ENCODE measurements at regions not wholly inside any gene's neighbourhood (a gene's known extent, or its start where the extent isn't known, plus 50 kb on each side); places are given as distances from the start of the nearest gene placed in this dataset.

DNA sequence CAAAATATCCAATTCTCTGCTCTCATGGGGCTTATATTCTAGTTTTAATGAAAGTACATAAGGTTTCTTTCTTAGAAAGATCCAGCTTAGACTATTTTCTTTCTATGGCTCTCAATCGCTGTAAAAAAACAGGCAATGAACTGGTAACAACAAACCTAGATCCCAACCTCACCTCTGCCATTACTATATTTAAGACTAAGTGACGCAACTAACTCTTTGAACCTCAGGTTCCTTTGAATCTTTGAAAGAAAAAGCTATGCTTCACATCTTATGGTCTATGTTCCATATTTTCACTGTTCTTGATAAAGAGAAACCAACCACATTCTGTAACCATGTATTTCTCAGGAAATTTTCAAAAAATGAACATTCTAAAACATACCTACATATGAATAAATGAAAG, 88.5 kb downstream of the ELAPOR2 start:
- intact Hi-C loops (cut with micrococcal nuclease), result no loop called here
- H3K4me1 Mint-ChIP-seq, result no peaks in the 10 kb centered on the region

DNA sequence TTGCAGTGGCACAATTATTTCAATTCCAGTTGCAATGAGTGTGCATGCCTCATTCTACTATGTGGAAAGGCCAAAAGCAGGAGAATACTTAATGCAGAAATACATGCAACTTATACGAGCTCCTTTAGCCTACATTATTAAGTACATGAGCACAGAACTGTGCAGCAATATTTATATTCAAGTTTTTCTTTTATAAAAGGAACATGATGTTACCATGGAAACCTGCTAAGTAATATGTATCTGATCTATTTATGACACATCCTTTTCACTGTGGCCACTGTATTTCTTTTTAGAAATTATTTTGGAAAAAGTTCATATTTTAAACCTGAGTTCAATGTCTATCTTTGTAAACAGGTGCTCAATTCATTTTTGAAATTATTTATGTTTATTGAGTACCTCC, 88.9 kb downstream of the ELAPOR2 start:
- TF ChIP-seq, protein P1, sequence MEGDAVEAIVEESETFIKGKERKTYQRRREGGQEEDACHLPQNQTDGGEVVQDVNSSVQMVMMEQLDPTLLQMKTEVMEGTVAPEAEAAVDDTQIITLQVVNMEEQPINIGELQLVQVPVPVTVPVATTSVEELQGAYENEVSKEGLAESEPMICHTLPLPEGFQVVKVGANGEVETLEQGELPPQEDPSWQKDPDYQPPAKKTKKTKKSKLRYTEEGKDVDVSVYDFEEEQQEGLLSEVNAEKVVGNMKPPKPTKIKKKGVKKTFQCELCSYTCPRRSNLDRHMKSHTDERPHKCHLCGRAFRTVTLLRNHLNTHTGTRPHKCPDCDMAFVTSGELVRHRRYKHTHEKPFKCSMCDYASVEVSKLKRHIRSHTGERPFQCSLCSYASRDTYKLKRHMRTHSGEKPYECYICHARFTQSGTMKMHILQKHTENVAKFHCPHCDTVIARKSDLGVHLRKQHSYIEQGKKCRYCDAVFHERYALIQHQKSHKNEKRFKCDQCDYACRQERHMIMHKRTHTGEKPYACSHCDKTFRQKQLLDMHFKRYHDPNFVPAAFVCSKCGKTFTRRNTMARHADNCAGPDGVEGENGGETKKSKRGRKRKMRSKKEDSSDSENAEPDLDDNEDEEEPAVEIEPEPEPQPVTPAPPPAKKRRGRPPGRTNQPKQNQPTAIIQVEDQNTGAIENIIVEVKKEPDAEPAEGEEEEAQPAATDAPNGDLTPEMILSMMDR (IDR thresholded peaks at IDR 0.05), result no peak
- Mint-ChIP-seq H3K9me3 (peaks cover 0 to 6% (median 0%) of the 10 kb centered on the region in 7 donors), H3K4me1 (no peaks in the 10 kb centered on the region), H3K4me3 (no peak overlapping the region), H3K36me3 (no peaks in the 10 kb centered on the region), H3K27ac (no peak overlapping the region), H3K27me3 (ENCODE audit: low read depth in 3 of 3) (peaks cover 0 to 2% (median 0%) of the 10 kb centered on the region in 3 donors)
- no peaks in the 10 kb centered on the region for H3K27me3 ChIP-seq (ENCODE audit: control insufficient read depth in 2 of 2, insufficient read depth in 2 of 2, low read length in 2 of 2)
- DNase-seq, result no peak
- H3K79me2 ChIP-seq (ENCODE audit: insufficient read depth, low read length), result no peaks in the 10 kb centered on the region
- H3K36me3 ChIP-seq (replicated peaks in 1 of 2; ENCODE audit: control insufficient read depth in 1 of 2, insufficient read depth in 2 of 2, low read length in 2 of 2), result no peaks in the 10 kb centered on the region
- H3K4me2 ChIP-seq (replicated peaks; ENCODE audit: extremely low read depth, low read length, poor library complexity, severe bottlenecking), result no peak overlapping the region
- no peak overlapping the region for H3K27ac ChIP-seq (ENCODE audit: low read depth in 1 of 2, low read length in 2 of 2)
- no peak overlapping the region for H3K4me3 ChIP-seq (replicated peaks in 1 of 3; ENCODE audit: low read depth in 2 of 3, low read length in 3 of 3)
- H3K9me3 ChIP-seq (replicated peaks in 1 of 2; ENCODE audit: control insufficient read depth in 1 of 2, insufficient read depth in 1 of 2, low read length in 2 of 2), result no peaks in the 10 kb centered on the region
- H2AFZ ChIP-seq (ENCODE audit: insufficient read depth, low read depth, low read length, poor library complexity, severe bottlenecking), result no peak overlapping the region
- H4K20me1 ChIP-seq (ENCODE audit: insufficient read depth, low read length), result no peaks in the 10 kb centered on the region
- H3K4me1 ChIP-seq (ENCODE audit: control insufficient read depth in 1 of 2, insufficient read depth in 2 of 2, low read length in 2 of 2), result no peaks in the 10 kb centered on the region
- intact Hi-C loops (cut with micrococcal nuclease), result no loop called here
- WGBS (ENCODE audit: insufficient coverage), result no CpG with 5 or more reads among the region's 1 CpG
- no peak overlapping the region for H3K9ac ChIP-seq (ENCODE audit: insufficient read depth, low read length, poor library complexity, severe bottlenecking)

More for the DNA sequence above, 88.5 kb downstream of the ELAPOR2 start:
- H3K9me3 ChIP-seq (replicated peaks in 1 of 2; ENCODE audit: control insufficient read depth in 1 of 2, insufficient read depth in 1 of 2, low read length in 2 of 2), result no peaks in the 10 kb centered on the region
- no peak overlapping the region for H3K4me3 ChIP-seq (replicated peaks in 1 of 3; ENCODE audit: low read depth in 2 of 3, low read length in 3 of 3)
- H3K36me3 Mint-ChIP-seq, result no peaks in the 10 kb centered on the region
- H4K20me1 ChIP-seq (ENCODE audit: insufficient read depth, low read length), result no peaks in the 10 kb centered on the region
- TF ChIP-seq, protein P1 (IDR thresholded peaks at IDR 0.05), result no peak
- no peak overlapping the region for H3K27ac Mint-ChIP-seq
- H3K4me1 ChIP-seq (ENCODE audit: control insufficient read depth in 1 of 2, insufficient read depth in 2 of 2, low read length in 2 of 2), result no peaks in the 10 kb centered on the region
- WGBS (ENCODE audit: insufficient coverage), result 100% methylated on average over 1 of the region's 2 CpGs
- no peaks in the 10 kb centered on the region for H3K36me3 ChIP-seq (replicated peaks in 1 of 2; ENCODE audit: control insufficient read depth in 1 of 2, insufficient read depth in 2 of 2, low read length in 2 of 2)
- no peaks in the 10 kb centered on the region for H3K79me2 ChIP-seq (ENCODE audit: insufficient read depth, low read length)
- no peak overlapping the region for H3K4me3 Mint-ChIP-seq
- H3K9me3 Mint-ChIP-seq, result peaks cover 0 to 6% (median 0%) of the 10 kb centered on the region in 7 donors
- no peak overlapping the region for H3K9ac ChIP-seq (ENCODE audit: insufficient read depth, low read length, poor library complexity, severe bottlenecking)
- H3K4me2 ChIP-seq (replicated peaks; ENCODE audit: extremely low read depth, low read length, poor library complexity, severe bottlenecking), result no peak overlapping the region
- peaks cover 0 to 2% (median 0%) of the 10 kb centered on the region in 3 donors for H3K27me3 Mint-ChIP-seq (ENCODE audit: low read depth in 3 of 3)
- no peak overlapping the region for H3K27ac ChIP-seq (ENCODE audit: low read depth in 1 of 2, low read length in 2 of 2)
- H2AFZ ChIP-seq (ENCODE audit: insufficient read depth, low read depth, low read length, poor library complexity, severe bottlenecking), result no peak overlapping the region
- DNase-seq, result no peak
- H3K27me3 ChIP-seq (ENCODE audit: control insufficient read depth in 2 of 2, insufficient read depth in 2 of 2, low read length in 2 of 2), result no peaks in the 10 kb centered on the region

All from CD14-positive monocyte (primary cell).